NCI-H2081 (cell line): ENCODE measurements at regions not wholly inside any gene's neighbourhood (a gene's known extent, or its start where the extent isn't known, plus 50 kb on each side); places are given as distances from the start of the nearest gene placed in this dataset.
"Not testable (repeated sequence)": the region's sequence is repeated elsewhere in the genome, so short reads cannot be mapped to it uniquely, and the experiment has no call there.

ENCODE experiments used
- DNase-seq, 2 experiments: peaks; one replicate each; lab custom pipeline; 2025; lab: John Stamatoyannopoulos, UW

GRCh38 chr3:147471741-147472140 is 62.6 kb downstream of the ZIC1 start:
- DNase-seq, result no peak

- no peak for DNase-seq
These were observed 63.7 kb downstream of the ZIC1 start for GRCh38 chr3:147472846-147473245.

GRCh38 chr3:147483145-147483544 is 74.0 kb downstream of the ZIC1 start:
- DNase-seq, result no peak

- no peak for DNase-seq
These were observed 74.4 kb downstream of the ZIC1 start for GRCh38 chr3:147483578-147483977.

GRCh38 chr3:147493065-147493464 is 83.9 kb downstream of the ZIC1 start:
- DNase-seq, result no peak

GRCh38 chr3:147493666-147494065 is 84.5 kb downstream of the ZIC1 start:
- DNase-seq, result peak; percentile 31 to 70

GRCh38 chr3:147497286-147497685 is 88.1 kb downstream of the ZIC1 start:
- no peak for DNase-seq

- DNase-seq, result no peak
These were observed 98.6 kb downstream of the ZIC1 start for GRCh38 chr3:147507638-147508286.

- no peak for DNase-seq
These were observed 100.3 kb downstream of the ZIC1 start for GRCh38 chr3:147509448-147509847.

- no peak for DNase-seq
These were observed 104.6 kb downstream of the ZIC1 start for GRCh38 chr3:147513785-147514184.

- no peak for DNase-seq
These were observed 105.4 kb downstream of the ZIC1 start for GRCh38 chr3:147514366-147515160.

- DNase-seq, result no peak
These were observed 109.3 kb downstream of the ZIC1 start for GRCh38 chr3:147518465-147518864.

GRCh38 chr3:147521646-147522045 is 112.5 kb downstream of the ZIC1 start:
- no peak for DNase-seq

GRCh38 chr3:147522780-147523179 is 113.6 kb downstream of the ZIC1 start:
- DNase-seq, result not testable (repeated sequence)

GRCh38 chr3:147529551-147529950 is 120.4 kb downstream of the ZIC1 start:
- DNase-seq, result no peak

GRCh38 chr3:147538034-147538433 is 128.9 kb downstream of the ZIC1 start:
- no peak for DNase-seq

GRCh38 chr3:147540921-147541320 is 131.8 kb downstream of the ZIC1 start:
- no peak for DNase-seq

- DNase-seq, result no peak
These were observed 135.1 kb downstream of the ZIC1 start for GRCh38 chr3:147544290-147544689.

- DNase-seq, result no peak
These were observed 142.3 kb downstream of the ZIC1 start for GRCh38 chr3:147551491-147551890.

GRCh38 chr3:147554332-147554731 is 145.2 kb downstream of the ZIC1 start:
- DNase-seq, result no peak

- DNase-seq, result no peak
These were observed 163.8 kb downstream of the ZIC1 start for GRCh38 chr3:147572970-147573340.

GRCh38 chr3:147574621-147575020 is 165.5 kb downstream of the ZIC1 start:
- no peak for DNase-seq

GRCh38 chr3:147575391-147575790 is 166.2 kb downstream of the ZIC1 start:
- DNase-seq, result no peak

GRCh38 chr3:147582642-147583041 is 173.5 kb downstream of the ZIC1 start:
- no peak for DNase-seq
